GM23248 (cell line): ENCODE measurements at regions not wholly inside any gene's neighbourhood (a gene's known extent, or its start where the extent isn't known, plus 50 kb on each side); places are given as distances from the start of the nearest gene placed in this dataset.

ENCODE experiments used
- DNase-seq: peaks from one replicate; pipeline ENCODE4 v3.0.0-alpha.2; 2015
- H2AFZ ChIP-seq: fragments of 200-600 bp; sonication (generic); 2 replicates; pipeline ENCODE4 v1.6.1; 2016; ENCODE audit warnings: antibody characterized with exemption
- H3F3A ChIP-seq: fragments of 200-600 bp; sonication (generic); 2 replicates; pipeline ENCODE4 v1.6.1; 2016; ENCODE audit warnings: mild to moderate bottlenecking, antibody characterized with exemption, mixed run types; ENCODE audit not compliant: insufficient read depth
- H3K27ac ChIP-seq: fragments of 200-600 bp; sonication (generic); 2 replicates; pipeline ENCODE4 v1.5.1; 2016; ENCODE audit warnings: mild to moderate bottlenecking
- H3K27me3 ChIP-seq: fragments of 200-600 bp; sonication (generic); replicated peaks from 2 replicates; pipeline ENCODE4 v1.6.1; 2016; ENCODE audit warnings: mild to moderate bottlenecking; ENCODE audit not compliant: insufficient read depth
- H3K36me3 ChIP-seq: fragments of 200-600 bp; sonication (generic); 2 replicates; pipeline ENCODE4 v1.6.1; 2016; ENCODE audit warnings: low read depth, mild to moderate bottlenecking
- H3K4me1 ChIP-seq: fragments of 200-600 bp; sonication (generic); 2 replicates; pipeline ENCODE4 v1.6.1; 2016; ENCODE audit warnings: mild to moderate bottlenecking; ENCODE audit not compliant: insufficient read depth
- H3K4me2 ChIP-seq: fragments of 200-600 bp; sonication (generic); one replicate; pipeline ENCODE4 v1.6.1; 2016; ENCODE audit warnings: mild to moderate bottlenecking; ENCODE audit not compliant: unreplicated experiment
- H3K4me3 ChIP-seq: fragments of 200-600 bp; sonication (generic); 2 replicates; pipeline ENCODE4 v1.5.1; 2016; ENCODE audit warnings: mild to moderate bottlenecking
- H3K79me2 ChIP-seq: fragments of 200-600 bp; sonication (generic); 2 replicates; pipeline ENCODE4 v1.6.1; 2016; ENCODE audit warnings: mild to moderate bottlenecking; ENCODE audit not compliant: insufficient read depth
- H3K9ac ChIP-seq: fragments of 200-600 bp; sonication (generic); 2 replicates; pipeline ENCODE4 v1.6.1; 2016; ENCODE audit warnings: mild to moderate bottlenecking
- H3K9me2 ChIP-seq: fragments of 200-600 bp; sonication (generic); 2 replicates; pipeline ENCODE4 v1.6.1; 2016; ENCODE audit warnings: mixed run types, mild to moderate bottlenecking, moderate library complexity; ENCODE audit not compliant: insufficient read depth
- H3K9me3 ChIP-seq: fragments of 200-600 bp; sonication (generic); one replicate; pipeline ENCODE4 v1.6.1; 2017; ENCODE audit warnings: low read depth
- H4K20me1 ChIP-seq: fragments of 200-600 bp; sonication (generic); 2 replicates; pipeline ENCODE4 v1.6.0; 2016; ENCODE audit not compliant: insufficient read depth
- EZH2 ChIP-seq: fragments of 200-600 bp; sonication (generic); IDR thresholded peaks from 2 replicates; pipeline ENCODE4 v1.6.1; 2018; ENCODE audit warnings: antibody characterized with exemption, mild to moderate bottlenecking; ENCODE audit not compliant: insufficient read depth, poor library complexity, severe bottlenecking
- EZH2phosphoT487 ChIP-seq: fragments of 200-600 bp; sonication (generic); IDR thresholded peaks from 2 replicates; pipeline ENCODE4 v1.6.1; 2018; ENCODE audit warnings: antibody characterized with exemption, moderate library complexity, mild to moderate bottlenecking, low read depth; ENCODE audit not compliant: insufficient read depth
- WGBS, 2 experiments: methylation state at CpG; one replicate each; pipeline ENCODE4 v1.1.6; 2015 to 2017; ENCODE audit warnings: low lambda C conversion rate in 2 of 2, low coverage in 1 of 2; ENCODE audit errors: missing lambda C conversion rate in 2 of 2; 5-methylcytosine and 5-hydroxymethylcytosine counted together
- in situ Hi-C: fragments of 300-500 bp; cut with MboI; formaldehyde crosslinking; loops from 2 replicates; pipeline ENCODE4 v1.15.0; 2020

- H3F3A ChIP-seq: no peaks in the 10 kb centered on the region
- no peak overlapping the region for H3K4me3 ChIP-seq
- H2AFZ ChIP-seq: no peak overlapping the region
- no peak overlapping the region for H3K4me2 ChIP-seq
- no peaks in the 10 kb centered on the region for H4K20me1 ChIP-seq
- in situ Hi-C loops: no loop called here
- no peak overlapping the region for H3K27ac ChIP-seq
- no peaks in the 10 kb centered on the region for H3K79me2 ChIP-seq
- H3K9me2 ChIP-seq: no peaks in the 10 kb centered on the region
- H3K9ac ChIP-seq: no peak overlapping the region
- DNase-seq: no peak
- H3K27me3 ChIP-seq: peaks cover 3% of the 10 kb centered on the region; the same call in 1 of the 2 replicates
- TF ChIP-seq EZH2: no peak
- TF ChIP-seq EZH2phosphoT487: no peak
- H3K9me3 ChIP-seq: no peaks in the 10 kb centered on the region
- 84 to 86% methylated on average over 1 of the region's 1 CpG for WGBS, 2 experiments
- no peaks in the 10 kb centered on the region for H3K36me3 ChIP-seq
- H3K4me1 ChIP-seq: no peaks in the 10 kb centered on the region
These were observed 153.2 kb downstream of the GLUL start for GRCh38 chr1:182238421-182238820.

GRCh38 chr1:182237329-182237728 is 154.3 kb downstream of the GLUL start:
- Histone ChIP-seq H3K9ac (no peak overlapping the region), H3K4me3 (no peak overlapping the region), H3F3A (no peaks in the 10 kb centered on the region), H4K20me1 (no peaks in the 10 kb centered on the region), H3K9me3 (no peaks in the 10 kb centered on the region), H3K79me2 (no peaks in the 10 kb centered on the region), H3K36me3 (no peaks in the 10 kb centered on the region), H3K27me3 (0 out of 2 replicates have a peak, but pooled peaks cover 3% of the 10 kb centered on the region), H3K27ac (no peak overlapping the region), H3K9me2 (no peaks in the 10 kb centered on the region), H3K4me2 (no peak overlapping the region), H3K4me1 (no peaks in the 10 kb centered on the region), H2AFZ (no peak overlapping the region)
- in situ Hi-C loops: no loop called here
- WGBS, 2 experiments: 76 to 78% methylated on average over 3 of the region's 3 CpGs
- no peak for DNase-seq
- TF ChIP-seq EZH2phosphoT487 (no peak), EZH2 (no peak)

GRCh38 chr1:182236651-182237077 is 154.9 kb downstream of the GLUL start:
- H4K20me1 ChIP-seq: no peaks in the 10 kb centered on the region
- no peak for DNase-seq
- no peaks in the 10 kb centered on the region for H3K36me3 ChIP-seq
- 70 to 78% methylated on average over 2 of the region's 2 CpGs for WGBS, 2 experiments
- no peak overlapping the region for H3K4me2 ChIP-seq
- no peaks in the 10 kb centered on the region for H3F3A ChIP-seq
- H3K27me3 ChIP-seq: 0 out of 2 replicates have a peak, but pooled peaks cover 3% of the 10 kb centered on the region
- no peaks in the 10 kb centered on the region for H3K79me2 ChIP-seq
- no peak overlapping the region for H3K27ac ChIP-seq
- TF ChIP-seq EZH2phosphoT487: no peak
- TF ChIP-seq EZH2: no peak
- no peaks in the 10 kb centered on the region for H3K4me1 ChIP-seq
- H3K4me3 ChIP-seq: no peak overlapping the region
- no peaks in the 10 kb centered on the region for H3K9me2 ChIP-seq
- no peak overlapping the region for H2AFZ ChIP-seq
- H3K9me3 ChIP-seq: no peaks in the 10 kb centered on the region
- in situ Hi-C loops: no loop called here
- no peak overlapping the region for H3K9ac ChIP-seq

GRCh38 chr1:182235952-182236650 is 155.5 kb downstream of the GLUL start:
- Histone ChIP-seq H3K4me3 (no peak overlapping the region), H3K4me1 (no peaks in the 10 kb centered on the region), H3K27me3 (0 out of 2 replicates have a peak, but pooled peaks cover 3% of the 10 kb centered on the region), H3K4me2 (no peak overlapping the region), H3F3A (no peaks in the 10 kb centered on the region), H2AFZ (no peak overlapping the region), H3K9me2 (no peaks in the 10 kb centered on the region), H3K9me3 (no peaks in the 10 kb centered on the region), H3K27ac (no peak overlapping the region), H3K79me2 (no peaks in the 10 kb centered on the region), H3K36me3 (no peaks in the 10 kb centered on the region), H3K9ac (no peak overlapping the region), H4K20me1 (no peaks in the 10 kb centered on the region)
- DNase-seq: peak; percentile 52
- in situ Hi-C loops: no loop called here
- WGBS, 2 experiments: 58 to 62% methylated on average over 11 of the region's 11 CpGs
- TF ChIP-seq EZH2 (no peak), EZH2phosphoT487 (no peak)
